Ecto neural progenitor cell (in vitro differentiated cells): ENCODE measurements at regions not wholly inside any gene's neighbourhood (a gene's known extent, or its start where the extent isn't known, plus 50 kb on each side); places are given as distances from the start of the nearest gene placed in this dataset.

Experiments used
- DNase-seq: peaks from one replicate; pipeline ENCODE4 v3.0.0-alpha.2; 2018; ENCODE audit warnings: low spot score

GRCh38 chr13:64074971-64075474 lies 2659.4 kb upstream of the PCDH20 start:
- no peak for DNase-seq

DNA sequence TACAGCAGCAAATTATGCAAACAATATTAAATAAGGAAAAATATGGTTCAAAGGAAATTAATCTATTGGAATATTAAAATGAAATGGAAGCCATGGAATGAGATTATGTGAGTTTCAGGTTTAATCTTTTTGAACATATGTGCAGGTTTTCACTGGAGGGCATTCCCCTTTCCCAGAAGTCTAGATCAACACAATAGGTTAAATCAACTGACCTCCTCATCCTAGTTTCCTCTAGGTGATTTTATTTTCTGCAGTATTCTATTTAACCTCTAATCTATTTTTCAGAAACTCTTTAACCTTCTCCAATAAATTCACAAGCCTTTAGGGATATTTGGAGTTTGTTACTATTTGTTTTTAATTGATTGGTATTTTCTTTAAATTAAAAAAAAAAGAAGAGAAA lies 2657.6 kb upstream of the PCDH20 start:
- DNase-seq: no peak

DNA sequence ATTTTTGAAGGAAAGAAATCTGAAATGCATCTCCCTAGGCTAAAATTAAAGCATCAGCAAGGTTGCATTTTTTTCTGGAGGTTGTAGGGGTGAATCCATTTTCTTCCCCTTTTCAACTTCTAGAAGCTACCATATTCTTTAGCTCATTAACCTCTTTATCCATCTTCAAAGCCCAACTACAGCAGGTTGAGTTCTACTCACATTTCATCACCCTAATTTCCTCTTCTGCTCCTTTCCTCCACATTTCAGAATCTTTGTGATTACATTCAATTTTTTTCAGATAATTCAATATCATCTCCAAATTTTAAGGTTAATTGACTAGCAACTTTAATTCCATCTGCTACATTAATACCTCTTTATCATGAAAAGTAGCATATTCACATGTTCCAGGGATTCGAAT lies 2655.7 kb upstream of the PCDH20 start:
- no peak for DNase-seq

- DNase-seq: no peak
These were observed 2654.2 kb upstream of the PCDH20 start for GRCh38 chr13:64069892-64070291.

DNA sequence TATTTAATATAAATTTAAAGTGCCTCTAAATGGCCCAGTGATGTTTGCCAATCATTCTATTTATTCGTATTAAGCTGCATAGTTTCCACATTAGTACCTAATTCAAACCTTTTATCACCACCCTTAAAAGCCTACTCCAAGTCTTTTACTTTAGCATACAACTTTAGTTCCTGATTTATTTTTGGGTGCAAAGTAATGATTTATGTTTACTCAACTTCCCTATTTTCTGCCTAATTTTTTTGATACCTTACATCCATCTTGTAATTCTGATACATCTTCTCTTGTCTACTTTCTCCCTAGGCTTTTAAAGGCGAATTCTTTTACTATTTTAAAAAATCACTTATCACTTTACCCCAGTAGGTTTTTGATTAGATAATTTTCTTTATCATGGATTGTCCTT lies 2651.1 kb upstream of the PCDH20 start:
- no peak for DNase-seq

DNA sequence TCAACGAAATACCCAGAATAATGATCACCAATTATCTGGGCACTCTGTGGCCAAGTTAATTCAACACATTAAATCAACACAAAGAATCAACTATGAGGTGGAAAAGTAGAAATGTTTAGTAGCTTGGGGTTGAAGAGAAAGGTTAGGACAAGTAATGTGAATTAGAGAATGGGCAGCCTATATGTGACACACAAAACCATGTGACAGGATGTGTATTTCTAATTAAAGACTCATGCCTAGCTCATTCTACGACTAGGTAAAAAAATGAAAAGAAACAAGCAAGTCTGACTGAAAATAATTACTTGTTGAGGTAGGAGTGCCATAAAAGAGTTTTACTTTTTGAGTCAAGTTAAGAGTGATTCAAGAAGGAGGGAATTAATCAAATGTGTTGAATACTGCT lies 2646.0 kb upstream of the PCDH20 start:
- no peak for DNase-seq

DNA sequence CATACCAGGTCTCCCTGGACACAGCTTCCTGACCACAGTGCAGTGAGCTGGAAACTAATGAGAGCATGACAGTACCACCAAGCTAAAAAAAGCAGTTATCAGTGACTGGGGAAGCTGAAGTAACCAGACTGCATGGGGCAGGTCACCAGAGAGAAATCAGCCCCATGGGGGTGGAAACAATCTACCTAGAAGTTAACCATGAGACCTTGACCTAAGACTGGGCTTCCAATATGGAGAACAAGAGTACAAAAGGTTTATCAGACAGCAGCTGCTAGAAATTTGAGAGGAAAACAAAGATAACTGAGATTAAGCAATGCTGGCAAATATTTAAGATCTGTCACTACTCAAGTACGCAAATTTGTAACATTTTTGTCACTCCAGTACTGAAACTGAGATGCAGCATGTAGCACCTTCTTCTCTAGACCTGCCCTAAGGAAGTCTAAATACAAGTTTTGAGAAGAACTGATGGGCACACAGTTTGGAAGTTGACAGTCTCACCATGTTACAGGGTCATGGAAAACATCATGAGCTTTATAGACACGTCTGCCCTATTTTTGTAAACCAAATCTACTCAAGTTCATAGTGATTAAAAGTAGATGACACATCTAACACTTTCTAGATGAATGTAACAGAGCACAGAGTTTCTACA lies 2641.8 kb upstream of the PCDH20 start:
- no peak for DNase-seq

- no peak for DNase-seq
These were observed 2638.7 kb upstream of the PCDH20 start for GRCh38 chr13:64054321-64054720.

DNA sequence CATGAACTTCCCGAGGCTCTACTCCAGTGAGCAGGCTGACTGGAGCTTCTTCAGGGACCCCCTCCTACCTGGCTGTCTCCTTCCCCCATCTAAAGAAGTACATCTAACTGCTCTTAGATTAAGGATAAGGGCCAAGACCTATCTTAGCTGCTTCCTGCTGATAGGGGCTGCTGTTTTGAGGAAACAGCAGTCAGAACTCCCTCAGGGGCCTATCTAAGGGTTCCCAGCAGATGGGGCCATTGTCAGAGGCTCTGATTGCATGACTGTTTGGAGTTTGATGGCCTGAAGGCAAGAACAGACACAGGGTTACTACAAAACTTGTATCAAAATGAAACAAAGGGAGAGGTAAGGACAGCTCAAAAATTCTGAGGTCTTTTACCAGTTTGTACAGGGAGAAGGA lies 2636.9 kb upstream of the PCDH20 start:
- DNase-seq: no peak

- DNase-seq: no peak
These were observed 2635.6 kb upstream of the PCDH20 start for GRCh38 chr13:64051278-64051677.

- DNase-seq: no peak
These were observed 2625.6 kb upstream of the PCDH20 start for GRCh38 chr13:64041296-64041695.

- no peak for DNase-seq
These were observed 2618.3 kb upstream of the PCDH20 start for GRCh38 chr13:64033921-64034320.

- DNase-seq: no peak
These were observed 2613.9 kb upstream of the PCDH20 start for GRCh38 chr13:64029343-64030093.

DNA sequence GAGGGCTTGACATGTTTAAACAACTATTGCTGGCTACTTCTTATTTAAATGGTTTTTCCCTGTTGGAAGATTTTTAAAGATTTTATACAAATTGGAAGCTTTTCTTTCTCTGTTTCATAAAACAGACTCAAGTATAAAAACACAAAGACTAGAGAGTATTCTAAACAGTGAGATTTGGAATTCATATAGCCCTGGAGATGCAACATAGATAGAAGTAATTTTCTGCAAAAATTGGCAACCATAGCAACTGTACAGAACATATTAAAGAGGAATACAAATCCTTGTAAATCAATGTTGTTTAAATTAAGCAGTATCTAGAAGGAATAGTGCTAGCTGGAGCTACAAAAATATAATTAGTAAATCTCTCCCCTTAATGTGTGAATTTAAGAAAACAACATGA lies 2612.9 kb upstream of the PCDH20 start:
- DNase-seq: no peak

DNA sequence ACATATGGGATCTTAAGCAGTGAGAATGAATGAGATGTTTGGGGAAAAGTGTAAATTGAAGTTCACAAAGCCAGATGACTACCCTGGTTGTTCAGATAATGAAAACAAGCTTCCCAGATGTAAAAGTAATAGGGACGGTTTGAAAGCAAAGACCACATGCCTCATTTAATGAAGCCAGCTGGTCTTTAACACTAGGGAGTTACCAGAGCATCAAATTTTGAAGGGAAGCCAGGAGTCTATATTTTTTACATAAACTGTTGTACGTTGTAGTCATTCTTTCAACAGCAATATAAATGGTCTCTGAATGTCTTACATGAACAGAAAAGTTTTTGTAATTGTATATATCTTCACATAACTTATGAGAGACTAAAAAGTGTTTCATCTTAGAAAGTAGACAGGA lies 2604.5 kb upstream of the PCDH20 start:
- no peak for DNase-seq

GRCh38 chr13:64007339-64007738 lies 2591.7 kb upstream of the PCDH20 start:
- no peak for DNase-seq

DNA sequence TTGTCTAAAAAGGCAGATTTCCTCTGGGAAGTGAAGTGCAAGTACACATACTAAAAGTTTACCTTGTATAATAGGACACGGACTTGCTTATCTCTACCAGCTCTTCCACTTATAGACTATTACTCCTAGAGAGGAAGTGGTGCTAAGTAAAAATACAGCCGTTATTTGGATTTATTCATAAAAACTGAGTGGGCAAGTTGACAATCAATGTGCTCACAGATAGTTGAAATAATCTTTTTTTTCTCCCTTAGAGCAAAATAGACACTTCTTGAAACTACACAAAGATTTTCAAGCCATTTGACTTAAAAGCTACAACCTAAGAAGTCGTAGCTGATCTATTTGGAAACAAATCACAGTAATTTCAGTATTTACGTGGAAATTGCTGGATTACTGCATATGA lies 2584.7 kb upstream of the PCDH20 start:
- DNase-seq: no peak

DNA sequence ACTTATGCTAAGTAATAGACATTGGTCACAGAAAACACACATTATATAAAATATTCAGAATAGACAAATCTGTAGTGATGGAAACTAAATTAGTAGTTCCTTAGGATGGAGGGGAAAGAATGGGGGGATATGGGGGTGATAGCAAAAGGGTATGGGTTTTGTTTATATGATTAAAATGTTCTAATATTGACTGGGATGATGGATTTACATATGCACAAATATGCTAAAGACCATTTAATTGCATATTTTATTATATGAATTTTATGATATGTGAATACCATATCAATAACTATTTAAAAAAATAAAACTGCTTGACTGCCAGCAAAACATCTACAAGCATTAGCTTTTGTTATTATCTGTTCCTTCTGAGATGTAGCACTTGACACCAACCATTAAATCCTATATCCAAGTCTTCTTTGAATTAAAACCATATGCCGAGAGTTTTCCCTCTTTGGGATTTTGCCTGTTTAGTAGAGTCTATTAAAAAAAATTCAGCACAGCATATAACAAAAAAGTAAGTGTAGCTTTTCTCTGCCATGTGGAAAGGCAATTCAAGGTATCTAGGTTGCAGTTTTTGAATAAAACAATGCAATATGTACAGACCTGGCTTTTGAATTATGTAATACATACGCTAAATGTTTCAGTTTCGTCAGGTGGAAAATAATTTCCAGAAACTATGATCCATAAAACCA lies 2584.1 kb upstream of the PCDH20 start:
- no peak for DNase-seq

DNA sequence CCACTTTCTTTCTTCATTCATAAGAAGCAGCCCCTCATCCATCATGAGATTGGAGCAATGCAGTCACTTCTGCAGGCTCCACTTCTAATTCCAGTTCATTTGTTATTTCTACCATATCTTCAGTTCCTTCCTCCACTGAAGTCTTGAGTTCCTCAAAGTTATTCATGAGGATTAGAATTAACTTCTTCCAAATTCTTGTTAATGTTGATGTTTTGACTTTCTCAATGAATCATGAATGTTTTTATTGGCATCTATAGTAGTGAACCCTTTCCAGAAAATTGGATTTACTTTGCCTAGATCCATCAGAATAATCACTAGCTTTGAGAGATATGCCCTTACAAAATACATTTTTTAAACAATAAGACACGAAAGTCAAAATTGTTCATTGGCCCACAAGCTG lies 2567.7 kb upstream of the PCDH20 start:
- DNase-seq: no peak

- DNase-seq: no peak
These were observed 2564.3 kb upstream of the PCDH20 start for GRCh38 chr13:63979951-63980350.

- DNase-seq: no peak
These were observed 2556.7 kb upstream of the PCDH20 start for GRCh38 chr13:63972328-63972727.

DNA sequence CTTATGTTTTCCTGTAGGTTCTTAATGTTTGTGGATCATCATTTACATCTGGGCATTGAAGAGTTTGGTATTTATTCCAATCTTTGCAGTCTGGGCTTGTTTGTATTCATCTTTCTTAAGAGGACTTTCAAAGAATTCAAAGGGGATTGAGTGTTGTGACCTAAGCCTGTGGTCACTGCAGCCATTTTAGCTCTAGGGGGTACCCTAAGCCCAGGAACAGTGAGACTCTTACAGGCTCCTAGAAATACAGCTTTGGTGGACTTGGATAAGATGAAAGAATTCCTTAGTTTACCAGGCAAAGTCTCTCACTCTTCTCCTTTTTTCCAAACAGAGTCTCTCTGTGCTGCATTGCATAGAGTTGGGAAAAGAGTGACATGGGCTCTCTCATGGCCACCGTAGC lies 2539.0 kb upstream of the PCDH20 start:
- DNase-seq: no peak

DNA sequence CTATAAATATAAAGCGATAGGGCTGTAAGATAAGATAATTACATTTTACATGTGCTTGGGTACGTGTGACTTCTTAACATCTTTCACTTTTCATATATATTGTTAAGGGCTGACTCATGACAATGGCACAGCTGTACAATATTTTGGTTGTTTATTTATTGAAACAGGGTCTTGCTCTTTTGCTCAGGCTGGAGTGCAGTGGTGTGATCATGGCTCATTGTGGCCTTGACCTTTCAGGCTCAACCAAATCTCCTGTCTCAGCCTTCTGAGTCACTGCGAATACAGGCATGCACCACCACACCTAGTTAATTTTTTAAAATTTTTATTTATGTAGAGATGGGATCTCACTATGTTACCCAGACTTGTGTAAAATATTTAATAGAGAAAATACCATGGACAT lies 2532.4 kb upstream of the PCDH20 start:
- DNase-seq: no peak
